HG02588 (cell line): ENCODE measurements at regions not wholly inside any gene's neighbourhood (a gene's known extent, or its start where the extent isn't known, plus 50 kb on each side); places are given as distances from the start of the nearest gene placed in this dataset.

ENCODE experiments used
- ATAC-seq: cut with Tn5 transposase; IDR thresholded peaks from one replicate; pipeline ENCODE4 v1.9.1; 2021; ENCODE audit warnings: mild to moderate bottlenecking, moderate library complexity; ENCODE audit not compliant: unreplicated experiment

- no peak for ATAC-seq
Observed at GRCh38 chr6:168886964-168887363, 366.7 kb downstream of the THBS2 start.

- no peak for ATAC-seq
Observed at GRCh38 chr6:168885751-168886742, 367.6 kb downstream of the THBS2 start.

- no peak for ATAC-seq
Observed at GRCh38 chr6:168885196-168885595, 368.4 kb downstream of the THBS2 start.

GRCh38 chr6:168884646-168885086 lies 369.0 kb downstream of the THBS2 start:
- no peak for ATAC-seq

GRCh38 chr6:168884050-168884645 lies 369.5 kb downstream of the THBS2 start:
- ATAC-seq = no peak

GRCh38 chr6:168883410-168884049 lies 370.1 kb downstream of the THBS2 start:
- ATAC-seq = no peak

- no peak for ATAC-seq
Observed at GRCh38 chr6:168880271-168880670, 373.4 kb downstream of the THBS2 start.

- no peak for ATAC-seq
Observed at GRCh38 chr6:168877821-168878282, 375.8 kb downstream of the THBS2 start.

GRCh38 chr6:168876956-168877355 lies 376.7 kb downstream of the THBS2 start:
- no peak for ATAC-seq

GRCh38 chr6:168875811-168876576 lies 377.7 kb downstream of the THBS2 start:
- ATAC-seq = no peak

GRCh38 chr6:168874637-168875036 lies 379.0 kb downstream of the THBS2 start:
- no peak for ATAC-seq

GRCh38 chr6:168873278-168874190 lies 380.1 kb downstream of the THBS2 start:
- no peak for ATAC-seq

- ATAC-seq = no peak
Observed at GRCh38 chr6:168871642-168872315, 381.9 kb downstream of the THBS2 start.

- ATAC-seq = no peak
Observed at GRCh38 chr6:168870982-168871381, 382.7 kb downstream of the THBS2 start.

GRCh38 chr6:168867247-168868102 lies 386.2 kb downstream of the THBS2 start:
- no peak for ATAC-seq

- no peak for ATAC-seq
Observed at GRCh38 chr6:168866534-168866933, 387.1 kb downstream of the THBS2 start.

- ATAC-seq = no peak
Observed at GRCh38 chr6:168865522-168865921, 388.1 kb downstream of the THBS2 start.
